Activated CD4-positive, alpha-beta T cell treated with anti-CD3 and anti-CD28 coated beads for 4 hours (primary cell): ENCODE measurements at regions not wholly inside any gene's neighbourhood (a gene's known extent, or its start where the extent isn't known, plus 50 kb on each side); places are given as distances from the start of the nearest gene placed in this dataset.
"Not testable (repeated sequence)": the region's sequence is repeated elsewhere in the genome, so short reads cannot be mapped to it uniquely, and the experiment has no call there.

ENCODE experiments used
- DNase-seq, 2 donors: peaks; one replicate each; pipeline ENCODE4 v3.0.0-alpha.2; 2020

- DNase-seq: no peak
Observed at GRCh38 chrX:87961471-87961870, 443.9 kb downstream of the KLHL4 start.

- no peak for DNase-seq
Observed at GRCh38 chrX:87968118-87968517, 450.5 kb downstream of the KLHL4 start.

- not testable (repeated sequence) for DNase-seq
Observed at GRCh38 chrX:87972121-87972520, 454.5 kb downstream of the KLHL4 start.

GRCh38 chrX:87975365-87975764, 457.8 kb downstream of the KLHL4 start:
- no peak for DNase-seq

- not testable (repeated sequence) for DNase-seq
Observed at GRCh38 chrX:88007873-88008272, 490.3 kb downstream of the KLHL4 start.

GRCh38 chrX:88024022-88024421, 506.4 kb downstream of the KLHL4 start:
- DNase-seq: no peak

- DNase-seq: no peak
Observed at GRCh38 chrX:88072339-88073030, 554.9 kb downstream of the KLHL4 start.

GRCh38 chrX:88101968-88102367, 584.4 kb downstream of the KLHL4 start:
- no peak for DNase-seq

GRCh38 chrX:88135735-88136134, 611.3 kb upstream of the CPXCR1 start:
- DNase-seq: no peak

- DNase-seq: no peak
Observed at GRCh38 chrX:88136328-88136727, 610.7 kb upstream of the CPXCR1 start.

- no peak for DNase-seq
Observed at GRCh38 chrX:88146577-88146976, 600.4 kb upstream of the CPXCR1 start.

- no peak for DNase-seq
Observed at GRCh38 chrX:88170553-88170952, 576.5 kb upstream of the CPXCR1 start.

- DNase-seq: not testable (repeated sequence)
Observed at GRCh38 chrX:88173932-88174440, 573.0 kb upstream of the CPXCR1 start.

- no peak for DNase-seq
Observed at GRCh38 chrX:88202149-88202548, 544.9 kb upstream of the CPXCR1 start.

GRCh38 chrX:88244066-88244465, 503.0 kb upstream of the CPXCR1 start:
- DNase-seq: no peak

GRCh38 chrX:88284844-88285243, 462.2 kb upstream of the CPXCR1 start:
- no peak for DNase-seq

- not testable (repeated sequence) for DNase-seq
Observed at GRCh38 chrX:88313972-88314371, 433.1 kb upstream of the CPXCR1 start.

GRCh38 chrX:88325634-88326033, 421.4 kb upstream of the CPXCR1 start:
- no peak for DNase-seq

- DNase-seq: no peak
Observed at GRCh38 chrX:88355252-88355651, 391.8 kb upstream of the CPXCR1 start.

- DNase-seq: no peak
Observed at GRCh38 chrX:88366314-88366713, 380.7 kb upstream of the CPXCR1 start.

- DNase-seq: no peak
Observed at GRCh38 chrX:88378406-88378805, 368.6 kb upstream of the CPXCR1 start.

GRCh38 chrX:88397551-88397950, 349.5 kb upstream of the CPXCR1 start:
- DNase-seq: no peak

- no peak for DNase-seq
Observed at GRCh38 chrX:88416002-88416401, 331.0 kb upstream of the CPXCR1 start.

GRCh38 chrX:88416965-88417364, 330.1 kb upstream of the CPXCR1 start:
- no peak for DNase-seq

- no peak for DNase-seq
Observed at GRCh38 chrX:88424071-88424470, 323.0 kb upstream of the CPXCR1 start.
